H9 (cell line): ENCODE measurements at regions not wholly inside any gene's neighbourhood (a gene's known extent, or its start where the extent isn't known, plus 50 kb on each side); places are given as distances from the start of the nearest gene placed in this dataset.

Source experiments
- DNase-seq: peaks from one replicate; pipeline ENCODE4 v3.0.0-alpha.2; 2017
- H2AFZ ChIP-seq: one replicate; pipeline ENCODE4 v1.6.1; 2013; ENCODE audit warnings: mild to moderate bottlenecking, low read length, control low read depth, moderate library complexity
- H2AK5ac ChIP-seq: 2 replicates; pipeline ENCODE4 v1.6.1; 2013; ENCODE audit warnings: low read length, control low read depth, mixed read lengths; ENCODE audit not compliant: insufficient read length
- H2BK120ac ChIP-seq: one replicate; pipeline ENCODE4 v1.6.1; 2013; ENCODE audit warnings: low read depth, mild to moderate bottlenecking, low read length, control low read depth, inconsistent platforms; ENCODE audit not compliant: poor library complexity, severe bottlenecking
- H2BK12ac ChIP-seq: 2 replicates; pipeline ENCODE4 v1.6.1; 2013; ENCODE audit warnings: low read length, control low read depth, mixed read lengths, low read depth; ENCODE audit not compliant: insufficient read length
- H2BK15ac ChIP-seq: 2 replicates; pipeline ENCODE4 v1.6.1; 2013; ENCODE audit warnings: low read depth, low read length, control low read depth
- H2BK20ac ChIP-seq: one replicate; pipeline ENCODE4 v1.6.1; 2013; ENCODE audit warnings: low read depth, mild to moderate bottlenecking, low read length, control low read depth, inconsistent platforms; ENCODE audit not compliant: poor library complexity, severe bottlenecking
- H2BK5ac ChIP-seq: 2 replicates; pipeline ENCODE4 v1.6.1; 2013; ENCODE audit warnings: low read length, control low read depth, mixed read lengths; ENCODE audit not compliant: insufficient read length
- H3K14ac ChIP-seq: 2 replicates; pipeline ENCODE4 v1.6.1; 2013; ENCODE audit warnings: low read length, control low read depth; ENCODE audit not compliant: insufficient read depth
- H3K18ac ChIP-seq: 2 replicates; pipeline ENCODE4 v1.6.1; 2013; ENCODE audit warnings: low read depth, mild to moderate bottlenecking, mixed read lengths, low read length, control low read depth; ENCODE audit not compliant: insufficient read length
- H3K23ac ChIP-seq: 2 replicates; pipeline ENCODE4 v1.6.1; 2013; ENCODE audit warnings: low read length, control low read depth, mixed read lengths, low read depth; ENCODE audit not compliant: insufficient read length
- H3K23me2 ChIP-seq: 2 replicates; pipeline ENCODE4 v1.6.1; 2013; ENCODE audit warnings: low read depth, mild to moderate bottlenecking, mixed read lengths, low read length, control low read depth; ENCODE audit not compliant: insufficient read length, poor library complexity, severe bottlenecking
- H3K27ac ChIP-seq: 2 replicates; pipeline ENCODE4 v1.5.1; 2013; ENCODE audit warnings: low read length, control low read depth, mixed read lengths, low read depth; ENCODE audit not compliant: insufficient read length
- H3K27me3 ChIP-seq: 2 replicates; pipeline ENCODE4 v1.6.1; 2013; ENCODE audit warnings: low read length, control low read depth, inconsistent platforms; ENCODE audit not compliant: insufficient read depth
- H3K4ac ChIP-seq: 2 replicates; pipeline ENCODE4 v1.6.1; 2013; ENCODE audit warnings: low read depth, mild to moderate bottlenecking, control low read depth, inconsistent platforms, low read length, moderate library complexity
- H3K4me1 ChIP-seq: 2 replicates; pipeline ENCODE4 v1.6.1; 2013; ENCODE audit warnings: low read length, control low read depth, inconsistent platforms; ENCODE audit not compliant: insufficient read depth
- H3K4me2 ChIP-seq: 2 replicates; pipeline ENCODE4 v1.6.1; 2013; ENCODE audit warnings: low read length, control low read depth, mixed read lengths; ENCODE audit not compliant: insufficient read length, insufficient read depth
- H3K56ac ChIP-seq: 2 replicates; pipeline ENCODE4 v1.6.1; 2013; ENCODE audit warnings: low read depth, mild to moderate bottlenecking, mixed read lengths, low read length, control low read depth; ENCODE audit not compliant: insufficient read length
- H3K79me1 ChIP-seq: 2 replicates; pipeline ENCODE4 v1.6.1; 2013; ENCODE audit warnings: low read depth, mild to moderate bottlenecking, moderate library complexity, low read length, control low read depth, inconsistent platforms; ENCODE audit not compliant: insufficient read depth, poor library complexity, severe bottlenecking
- H3K79me2 ChIP-seq: 2 replicates; pipeline ENCODE4 v1.6.1; 2013; ENCODE audit warnings: low read length, control low read depth, inconsistent platforms; ENCODE audit not compliant: insufficient read depth
- H3K9ac ChIP-seq: 2 replicates; pipeline ENCODE4 v1.6.1; 2013; ENCODE audit warnings: low read length, control low read depth, mixed read lengths; ENCODE audit not compliant: insufficient read length; ENCODE audit errors: extremely low read depth
- H3K9me3 ChIP-seq: one replicate; pipeline ENCODE4 v1.6.1; 2013; ENCODE audit warnings: low read depth, low read length, inconsistent platforms; ENCODE audit not compliant: control insufficient read depth
- H3T11ph ChIP-seq: one replicate; pipeline ENCODE4 v1.6.1; 2013; ENCODE audit warnings: mild to moderate bottlenecking, low read length, control low read depth, inconsistent platforms
- H4K20me1 ChIP-seq: one replicate; pipeline ENCODE4 v1.6.1; 2013; ENCODE audit not compliant: control insufficient read depth, insufficient read length, insufficient read depth
- H4K5ac ChIP-seq: 2 replicates; pipeline ENCODE4 v1.6.1; 2013; ENCODE audit warnings: low read depth, mild to moderate bottlenecking, mixed read lengths, low read length, control low read depth; ENCODE audit not compliant: insufficient read length
- H4K8ac ChIP-seq: replicated peaks from 2 replicates; pipeline ENCODE4 v1.6.1; 2013; ENCODE audit warnings: low read length, control low read depth, mixed read lengths, low read depth; ENCODE audit not compliant: insufficient read length
- H4K91ac ChIP-seq: 2 replicates; pipeline ENCODE4 v1.6.1; 2013; ENCODE audit warnings: low read depth, mild to moderate bottlenecking, moderate library complexity, mixed read lengths, low read length, control low read depth; ENCODE audit not compliant: insufficient read length
- H3K27ac Mint-ChIP-seq, 3 experiments: 2 replicates in 2 of 3; 3 replicates in 1 of 3; pipeline ENCODE4 v1.8.0; 2020 to 2021; ENCODE audit warnings: mixed read lengths in 3 of 3, mild to moderate bottlenecking in 1 of 3, moderate library complexity in 1 of 3
- H3K27me3 Mint-ChIP-seq: 2 replicates; pipeline ENCODE4 v1.8.0; 2021; ENCODE audit warnings: low read depth, mild to moderate bottlenecking, moderate library complexity, mixed read lengths
- H3K36me3 Mint-ChIP-seq, 3 experiments: 2 replicates in 2 of 3; 3 replicates in 1 of 3; pipeline ENCODE4 v1.8.0; 2020 to 2021; ENCODE audit warnings: low read depth in 3 of 3, mixed read lengths in 3 of 3; ENCODE audit not compliant: insufficient read depth in 1 of 3
- H3K4me1 Mint-ChIP-seq, 2 experiments: 2 replicates each; pipeline ENCODE4 v1.8.0; 2020; ENCODE audit warnings: mixed read lengths in 2 of 2
- H3K4me3 Mint-ChIP-seq, 2 experiments: 2 replicates in 1 of 2; 3 replicates in 1 of 2; pipeline ENCODE4 v1.8.0; 2020 to 2021; ENCODE audit warnings: mild to moderate bottlenecking in 2 of 2, mixed read lengths in 2 of 2, moderate library complexity in 1 of 2
- H3K9me3 Mint-ChIP-seq, 2 experiments: 2 replicates in 1 of 2; 3 replicates in 1 of 2; pipeline ENCODE4 v1.8.0; 2020; ENCODE audit warnings: mild to moderate bottlenecking in 2 of 2, mixed read lengths in 2 of 2, moderate library complexity in 1 of 2
- WGBS: extraction: QIAGEN DNeasy Blood & Tissue Kit; methylation state at CpG from one replicate; pipeline ENCODE4 v1.1.7; 2013; ENCODE audit warnings: missing lambda C conversion rate, low lambda C conversion rate, mixed read lengths; ENCODE audit not compliant: insufficient read length; ENCODE audit errors: extremely low coverage; 5-methylcytosine and 5-hydroxymethylcytosine counted together
- TF ChIP-seq, protein P1 (sequence below): fragments of 200-600 bp; sonication (generic); conservative IDR thresholded peaks from 3 replicates; pipeline ENCODE4 v1.8.0; 2021; ENCODE audit warnings: antibody characterized with exemption, mild to moderate bottlenecking

DNA sequence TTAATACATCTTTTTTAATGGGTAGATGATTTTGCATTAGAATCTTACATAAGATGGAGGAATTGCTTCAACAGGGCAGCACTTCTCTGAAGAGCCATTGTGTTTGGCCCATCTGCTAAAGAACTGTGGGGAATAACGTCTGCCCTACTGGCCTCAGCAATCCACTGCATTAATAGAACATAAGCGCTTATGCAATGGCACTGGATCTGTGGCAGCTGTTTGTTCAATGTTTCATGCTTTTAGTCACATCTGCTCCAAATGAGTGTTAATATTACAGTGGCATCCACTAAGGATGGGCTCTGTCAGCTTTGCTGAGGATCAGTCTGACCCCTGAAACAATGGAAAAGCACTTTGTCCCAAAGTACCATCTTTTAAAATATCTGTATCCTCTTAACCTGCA is 279.0 kb upstream of the GK2 start:
- H4K91ac ChIP-seq: no peak overlapping the region

More for the DNA sequence above, 279.0 kb upstream of the GK2 start:
- no peak overlapping the region for H2BK120ac ChIP-seq
- no peak overlapping the region for H3K56ac ChIP-seq
- H3K79me1 ChIP-seq: no peaks in the 10 kb centered on the region
- no CpG with 5 or more reads among the region's 2 CpGs for WGBS
- H3K4me2 ChIP-seq: no peak overlapping the region
- H3K23ac ChIP-seq: no peak overlapping the region
- no peak overlapping the region for H2BK5ac ChIP-seq
- H3T11ph ChIP-seq: no peak overlapping the region
- Mint-ChIP-seq H3K36me3 (no peaks in the 10 kb centered on the region), H3K9me3 (no peaks in the 10 kb centered on the region), H3K4me1 (peaks cover 4 to 5% of the 10 kb centered on the region in 2 experiments), H3K4me3 (no peak overlapping the region), H3K27me3 (no peaks in the 10 kb centered on the region), H3K27ac (no peak overlapping the region)
- no peak overlapping the region for H3K18ac ChIP-seq
- no peak overlapping the region for H3K27ac ChIP-seq
- H3K4me1 ChIP-seq: no peaks in the 10 kb centered on the region; the same call in 1 of the 2 replicates
- no peaks in the 10 kb centered on the region for H3K27me3 ChIP-seq
- H2AFZ ChIP-seq: no peak overlapping the region
- no peak overlapping the region for H3K9ac ChIP-seq
- H3K9me3 ChIP-seq: no peaks in the 10 kb centered on the region
- H4K8ac ChIP-seq: no peak overlapping the region
- no peak for DNase-seq
- H3K14ac ChIP-seq: no peak overlapping the region
- H2BK20ac ChIP-seq: no peak overlapping the region
- no peaks in the 10 kb centered on the region for H3K79me2 ChIP-seq
- H3K23me2 ChIP-seq: no peaks in the 10 kb centered on the region
- H2BK15ac ChIP-seq: no peak overlapping the region
- H2AK5ac ChIP-seq: no peak overlapping the region
- H4K20me1 ChIP-seq: no peaks in the 10 kb centered on the region
- H3K4ac ChIP-seq: no peak overlapping the region
- no peak overlapping the region for H2BK12ac ChIP-seq
- TF ChIP-seq, protein P1, sequence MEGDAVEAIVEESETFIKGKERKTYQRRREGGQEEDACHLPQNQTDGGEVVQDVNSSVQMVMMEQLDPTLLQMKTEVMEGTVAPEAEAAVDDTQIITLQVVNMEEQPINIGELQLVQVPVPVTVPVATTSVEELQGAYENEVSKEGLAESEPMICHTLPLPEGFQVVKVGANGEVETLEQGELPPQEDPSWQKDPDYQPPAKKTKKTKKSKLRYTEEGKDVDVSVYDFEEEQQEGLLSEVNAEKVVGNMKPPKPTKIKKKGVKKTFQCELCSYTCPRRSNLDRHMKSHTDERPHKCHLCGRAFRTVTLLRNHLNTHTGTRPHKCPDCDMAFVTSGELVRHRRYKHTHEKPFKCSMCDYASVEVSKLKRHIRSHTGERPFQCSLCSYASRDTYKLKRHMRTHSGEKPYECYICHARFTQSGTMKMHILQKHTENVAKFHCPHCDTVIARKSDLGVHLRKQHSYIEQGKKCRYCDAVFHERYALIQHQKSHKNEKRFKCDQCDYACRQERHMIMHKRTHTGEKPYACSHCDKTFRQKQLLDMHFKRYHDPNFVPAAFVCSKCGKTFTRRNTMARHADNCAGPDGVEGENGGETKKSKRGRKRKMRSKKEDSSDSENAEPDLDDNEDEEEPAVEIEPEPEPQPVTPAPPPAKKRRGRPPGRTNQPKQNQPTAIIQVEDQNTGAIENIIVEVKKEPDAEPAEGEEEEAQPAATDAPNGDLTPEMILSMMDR: no peak
- no peak overlapping the region for H4K5ac ChIP-seq
